ENCODE measurements at regions not wholly inside any gene's neighbourhood (a gene's known extent, or its start where the extent isn't known, plus 50 kb on each side); places are given as distances from the start of the nearest gene placed in this dataset.

DNA sequence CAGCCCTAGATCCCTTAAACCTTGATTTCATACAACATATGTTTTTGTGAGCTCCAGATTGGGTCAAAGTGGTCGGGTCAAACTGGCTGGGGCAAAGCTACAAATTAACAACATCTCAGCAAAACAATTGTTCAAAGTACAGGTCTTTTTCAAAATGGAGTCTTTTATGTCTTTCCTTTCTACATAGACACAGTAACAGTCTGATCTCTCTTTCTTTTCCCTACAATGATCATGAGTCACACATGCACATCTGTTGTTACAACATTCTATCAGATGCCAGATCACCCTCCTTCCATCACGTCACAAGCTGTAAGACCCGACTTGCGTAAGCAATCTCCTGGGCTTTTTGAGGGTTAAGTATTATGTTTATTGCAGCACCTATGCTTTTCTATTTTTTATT, 55.1 kb downstream of the RHOB start:
- TF ChIP-seq, protein P1, sequence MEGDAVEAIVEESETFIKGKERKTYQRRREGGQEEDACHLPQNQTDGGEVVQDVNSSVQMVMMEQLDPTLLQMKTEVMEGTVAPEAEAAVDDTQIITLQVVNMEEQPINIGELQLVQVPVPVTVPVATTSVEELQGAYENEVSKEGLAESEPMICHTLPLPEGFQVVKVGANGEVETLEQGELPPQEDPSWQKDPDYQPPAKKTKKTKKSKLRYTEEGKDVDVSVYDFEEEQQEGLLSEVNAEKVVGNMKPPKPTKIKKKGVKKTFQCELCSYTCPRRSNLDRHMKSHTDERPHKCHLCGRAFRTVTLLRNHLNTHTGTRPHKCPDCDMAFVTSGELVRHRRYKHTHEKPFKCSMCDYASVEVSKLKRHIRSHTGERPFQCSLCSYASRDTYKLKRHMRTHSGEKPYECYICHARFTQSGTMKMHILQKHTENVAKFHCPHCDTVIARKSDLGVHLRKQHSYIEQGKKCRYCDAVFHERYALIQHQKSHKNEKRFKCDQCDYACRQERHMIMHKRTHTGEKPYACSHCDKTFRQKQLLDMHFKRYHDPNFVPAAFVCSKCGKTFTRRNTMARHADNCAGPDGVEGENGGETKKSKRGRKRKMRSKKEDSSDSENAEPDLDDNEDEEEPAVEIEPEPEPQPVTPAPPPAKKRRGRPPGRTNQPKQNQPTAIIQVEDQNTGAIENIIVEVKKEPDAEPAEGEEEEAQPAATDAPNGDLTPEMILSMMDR (IDR thresholded peaks at IDR 0.05; ENCODE audit: low read depth, low read length), result no peak
- peak; percentile 15; the same call in 1 of the 2 replicates for TF ChIP-seq MYC (IDR thresholded peaks at IDR 0.05; ENCODE audit: low read depth, low read length)
- no peak for TF ChIP-seq POLR2A (IDR thresholded peaks at IDR 0.05; ENCODE audit: extremely low read depth, insufficient read length)
